ENCODE measurements at regions not wholly inside any gene's neighbourhood (a gene's known extent, or its start where the extent isn't known, plus 50 kb on each side); places are given as distances from the start of the nearest gene placed in this dataset.

- Histone ChIP-seq H3K4me3 (ENCODE audit: low read depth in 1 of 2, low read length in 2 of 2) (no peak overlapping the region), H3K9ac (ENCODE audit: low read length) (no peak overlapping the region), H3K9me3 (ENCODE audit: low read length) (peaks cover 7% of the 10 kb centered on the region), H3K27me3 (ENCODE audit: control insufficient read depth in 1 of 2, insufficient read depth in 2 of 2, low read length in 2 of 2) (no peaks in the 10 kb centered on the region), H3K36me3 (ENCODE audit: insufficient read depth, low read length) (no peaks in the 10 kb centered on the region), H3K27ac (ENCODE audit: low read depth, low read length) (no peak overlapping the region), H3K4me1 (ENCODE audit: insufficient read depth, low read length) (no peaks in the 10 kb centered on the region)
Observed at GRCh38 chr2:103734911-103735310, 973.1 kb downstream of the TMEM182 start.

GRCh38 chr2:103738108-103738507, 976.3 kb downstream of the TMEM182 start:
- Histone ChIP-seq H3K4me3 (ENCODE audit: low read depth in 1 of 2, low read length in 2 of 2) (no peak overlapping the region), H3K4me1 (ENCODE audit: insufficient read depth, low read length) (no peaks in the 10 kb centered on the region), H3K9me3 (ENCODE audit: low read length) (peaks cover 7% of the 10 kb centered on the region), H3K27me3 (ENCODE audit: control insufficient read depth in 1 of 2, insufficient read depth in 2 of 2, low read length in 2 of 2) (no peaks in the 10 kb centered on the region), H3K27ac (ENCODE audit: low read depth, low read length) (no peak overlapping the region), H3K9ac (ENCODE audit: low read length) (no peak overlapping the region), H3K36me3 (ENCODE audit: insufficient read depth, low read length) (no peaks in the 10 kb centered on the region)

- Histone ChIP-seq H3K4me3 (ENCODE audit: low read depth in 1 of 2, low read length in 2 of 2) (no peak overlapping the region), H3K9me3 (ENCODE audit: low read length) (peaks cover 7% of the 10 kb centered on the region), H3K27me3 (ENCODE audit: control insufficient read depth in 1 of 2, insufficient read depth in 2 of 2, low read length in 2 of 2) (no peaks in the 10 kb centered on the region), H3K27ac (ENCODE audit: low read depth, low read length) (no peak overlapping the region), H3K9ac (ENCODE audit: low read length) (no peak overlapping the region), H3K36me3 (ENCODE audit: insufficient read depth, low read length) (no peaks in the 10 kb centered on the region), H3K4me1 (ENCODE audit: insufficient read depth, low read length) (no peaks in the 10 kb centered on the region)
Observed at GRCh38 chr2:103738606-103739005, 976.8 kb downstream of the TMEM182 start.

- H3K4me3 ChIP-seq (ENCODE audit: low read depth in 1 of 2, low read length in 2 of 2), result no peak overlapping the region
- H3K9me3 ChIP-seq (ENCODE audit: low read length), result peaks cover 7% of the 10 kb centered on the region
- H3K36me3 ChIP-seq (ENCODE audit: insufficient read depth, low read length), result no peaks in the 10 kb centered on the region
- no peak overlapping the region for H3K9ac ChIP-seq (ENCODE audit: low read length)
- H3K27me3 ChIP-seq (ENCODE audit: control insufficient read depth in 1 of 2, insufficient read depth in 2 of 2, low read length in 2 of 2), result no peaks in the 10 kb centered on the region
- no peak overlapping the region for H3K27ac ChIP-seq (ENCODE audit: low read depth, low read length)
- no peaks in the 10 kb centered on the region for H3K4me1 ChIP-seq (ENCODE audit: insufficient read depth, low read length)
Observed at GRCh38 chr2:103739186-103739585, 977.4 kb downstream of the TMEM182 start.

GRCh38 chr2:103739921-103740320, 978.1 kb downstream of the TMEM182 start:
- Histone ChIP-seq H3K9me3 (ENCODE audit: low read length) (peaks cover 3% of the 10 kb centered on the region), H3K27me3 (ENCODE audit: control insufficient read depth in 1 of 2, insufficient read depth in 2 of 2, low read length in 2 of 2) (no peaks in the 10 kb centered on the region), H3K36me3 (ENCODE audit: insufficient read depth, low read length) (no peaks in the 10 kb centered on the region), H3K9ac (ENCODE audit: low read length) (no peak overlapping the region), H3K4me3 (ENCODE audit: low read depth in 1 of 2, low read length in 2 of 2) (no peak overlapping the region), H3K27ac (ENCODE audit: low read depth, low read length) (no peak overlapping the region), H3K4me1 (ENCODE audit: insufficient read depth, low read length) (no peaks in the 10 kb centered on the region)

- Histone ChIP-seq H3K36me3 (ENCODE audit: insufficient read depth, low read length) (no peaks in the 10 kb centered on the region), H3K9ac (ENCODE audit: low read length) (no peak overlapping the region), H3K27ac (ENCODE audit: low read depth, low read length) (no peak overlapping the region), H3K27me3 (ENCODE audit: control insufficient read depth in 1 of 2, insufficient read depth in 2 of 2, low read length in 2 of 2) (no peaks in the 10 kb centered on the region), H3K4me3 (ENCODE audit: low read depth in 1 of 2, low read length in 2 of 2) (no peak overlapping the region), H3K4me1 (ENCODE audit: insufficient read depth, low read length) (no peaks in the 10 kb centered on the region), H3K9me3 (ENCODE audit: low read length) (no peaks in the 10 kb centered on the region)
Observed at GRCh38 chr2:103740631-103741030, 978.8 kb downstream of the TMEM182 start.

- no peaks in the 10 kb centered on the region for H3K36me3 ChIP-seq (ENCODE audit: insufficient read depth, low read length)
- H3K4me1 ChIP-seq (ENCODE audit: insufficient read depth, low read length), result no peaks in the 10 kb centered on the region
- no peak overlapping the region for H3K4me3 ChIP-seq (ENCODE audit: low read depth in 1 of 2, low read length in 2 of 2)
- H3K9ac ChIP-seq (ENCODE audit: low read length), result no peak overlapping the region
- no peaks in the 10 kb centered on the region for H3K27me3 ChIP-seq (ENCODE audit: control insufficient read depth in 1 of 2, insufficient read depth in 2 of 2, low read length in 2 of 2)
- no peak overlapping the region for H3K27ac ChIP-seq (ENCODE audit: low read depth, low read length)
- no peaks in the 10 kb centered on the region for H3K9me3 ChIP-seq (ENCODE audit: low read length)
Observed at GRCh38 chr2:103743195-103743594, 981.4 kb downstream of the TMEM182 start.

GRCh38 chr2:103754530-103754929, 992.7 kb downstream of the TMEM182 start:
- Histone ChIP-seq H3K4me3 (ENCODE audit: low read depth in 1 of 2, low read length in 2 of 2) (no peak overlapping the region), H3K36me3 (ENCODE audit: insufficient read depth, low read length) (no peaks in the 10 kb centered on the region), H3K27me3 (ENCODE audit: control insufficient read depth in 1 of 2, insufficient read depth in 2 of 2, low read length in 2 of 2) (no peaks in the 10 kb centered on the region), H3K9ac (ENCODE audit: low read length) (no peak overlapping the region), H3K9me3 (ENCODE audit: low read length) (no peaks in the 10 kb centered on the region), H3K27ac (ENCODE audit: low read depth, low read length) (no peak overlapping the region), H3K4me1 (ENCODE audit: insufficient read depth, low read length) (no peaks in the 10 kb centered on the region)

GRCh38 chr2:103773884-103774283, 1012.1 kb downstream of the TMEM182 start:
- Histone ChIP-seq H3K27me3 (ENCODE audit: control insufficient read depth in 1 of 2, insufficient read depth in 2 of 2, low read length in 2 of 2) (no peaks in the 10 kb centered on the region), H3K4me1 (ENCODE audit: insufficient read depth, low read length) (no peaks in the 10 kb centered on the region), H3K9ac (ENCODE audit: low read length) (no peak overlapping the region), H3K36me3 (ENCODE audit: insufficient read depth, low read length) (no peaks in the 10 kb centered on the region), H3K9me3 (ENCODE audit: low read length) (no peaks in the 10 kb centered on the region), H3K27ac (ENCODE audit: low read depth, low read length) (no peak overlapping the region), H3K4me3 (ENCODE audit: low read depth in 1 of 2, low read length in 2 of 2) (no peak overlapping the region)

GRCh38 chr2:103780088-103780702, 1018.4 kb downstream of the TMEM182 start:
- no peaks in the 10 kb centered on the region for H3K27me3 ChIP-seq (ENCODE audit: control insufficient read depth in 1 of 2, insufficient read depth in 2 of 2, low read length in 2 of 2)

GRCh38 chr2:103781313-103781712, 1019.5 kb downstream of the TMEM182 start:
- Histone ChIP-seq H3K9me3 (ENCODE audit: low read length) (no peaks in the 10 kb centered on the region), H3K9ac (ENCODE audit: low read length) (no peak overlapping the region), H3K4me1 (ENCODE audit: insufficient read depth, low read length) (no peaks in the 10 kb centered on the region), H3K27ac (ENCODE audit: low read depth, low read length) (no peak overlapping the region), H3K27me3 (ENCODE audit: control insufficient read depth in 1 of 2, insufficient read depth in 2 of 2, low read length in 2 of 2) (no peaks in the 10 kb centered on the region), H3K36me3 (ENCODE audit: insufficient read depth, low read length) (no peaks in the 10 kb centered on the region), H3K4me3 (ENCODE audit: low read depth in 1 of 2, low read length in 2 of 2) (no peak overlapping the region)

More at GRCh38 chr2:103780088-103780702, 1018.4 kb downstream of the TMEM182 start:
- H3K9me3 ChIP-seq (ENCODE audit: low read length), result no peaks in the 10 kb centered on the region
- no peak overlapping the region for H3K4me3 ChIP-seq (ENCODE audit: low read depth in 1 of 2, low read length in 2 of 2)
- H3K4me1 ChIP-seq (ENCODE audit: insufficient read depth, low read length), result no peaks in the 10 kb centered on the region
- H3K36me3 ChIP-seq (ENCODE audit: insufficient read depth, low read length), result no peaks in the 10 kb centered on the region
- H3K27ac ChIP-seq (ENCODE audit: low read depth, low read length), result no peak overlapping the region
- H3K9ac ChIP-seq (ENCODE audit: low read length), result no peak overlapping the region

- H3K4me3 ChIP-seq (ENCODE audit: low read depth in 1 of 2, low read length in 2 of 2), result no peak overlapping the region
- H3K27ac ChIP-seq (ENCODE audit: low read depth, low read length), result no peak overlapping the region
- H3K36me3 ChIP-seq (ENCODE audit: insufficient read depth, low read length), result no peaks in the 10 kb centered on the region
- no peaks in the 10 kb centered on the region for H3K9me3 ChIP-seq (ENCODE audit: low read length)
- H3K27me3 ChIP-seq (ENCODE audit: control insufficient read depth in 1 of 2, insufficient read depth in 2 of 2, low read length in 2 of 2), result no peaks in the 10 kb centered on the region
- no peaks in the 10 kb centered on the region for H3K4me1 ChIP-seq (ENCODE audit: insufficient read depth, low read length)
- no peak overlapping the region for H3K9ac ChIP-seq (ENCODE audit: low read length)
Observed at GRCh38 chr2:103784261-103784660, 1022.4 kb downstream of the TMEM182 start.
